K562 (cell line): ENCODE measurements at regions not wholly inside any gene's neighbourhood (a gene's known extent, or its start where the extent isn't known, plus 50 kb on each side); places are given as distances from the start of the nearest gene placed in this dataset.

Experiments
- ATAC-seq: fragments of 200-7000 bp; cut with Tn5 transposase; 3 replicates; pipeline ENCODE4 v1.9.1; 2020; ENCODE audit warnings: moderate library complexity
- BruUV-seq: library from RNA; stranded (reverse); fragments of 400-500 nt; replicated peaks from 2 replicates; lab custom pipeline; 2021; lab: Mats Ljungman, UMichigan
- CTCF ChIA-PET: fragments of 300-600 bp; formaldehyde crosslinking; extraction: SDS; loops from one replicate; lab custom pipeline; 2021; ENCODE audit warnings: low intra/inter-chr PET ratio; lab: Yijun Ruan, JAX
- POLR2A ChIA-PET: fragments of 300-600, 350-650 bp; sonication (Branson Sonifier 250); formaldehyde crosslinking; extraction: SDS; loops from one replicate; lab custom pipeline; 2021; ENCODE audit warnings: antibody characterized with exemption, inconsistent platforms; lab: Yijun Ruan, JAX
- DNase-seq, 4 experiments: peaks; one replicate each; pipeline versions ENCODE4 v3.0.0 to v3.0.0-alpha.2; 2011 to 2018; ENCODE audit warnings: low spot score in 3 of 4, mixed read lengths in 3 of 4; ENCODE audit errors: extremely low read depth in 1 of 4
- FAIRE-seq: peaks from 2 replicates; lab custom pipeline; 2011; peaks lifted over from hg19 to GRCh38; lab: Jason Lieb, UNC
- H2AFZ ChIP-seq: 2 replicates; pipeline ENCODE4 v1.6.0; 2011; ENCODE audit warnings: low read depth, low read length, control low read depth, inconsistent platforms
- H3K27ac ChIP-seq: fragments of 200-600 bp; 3 replicates; pipeline ENCODE4 v1.8.0; 2011; ENCODE audit warnings: low read depth, mild to moderate bottlenecking, control low read depth, inconsistent platforms, low read length, moderate library complexity, mixed read lengths; ENCODE audit errors: extremely low read depth
- H3K27me3 ChIP-seq, 2 experiments: fragments of 300-600 bp in 1 of 2; 2 replicates in 1 of 2; 3 replicates in 1 of 2; pipeline versions ENCODE4 v1.6.0 to v1.8.0; 2011; ENCODE audit warnings: inconsistent platforms in 2 of 2, low read length in 2 of 2, mild to moderate bottlenecking in 1 of 2, mixed read lengths in 1 of 2, moderate library complexity in 1 of 2; ENCODE audit not compliant: control insufficient read depth in 2 of 2, insufficient read depth in 2 of 2
- H3K36me3 ChIP-seq: fragments of 300-600 bp; 3 replicates; pipeline ENCODE4 v1.8.0; 2011; ENCODE audit warnings: mild to moderate bottlenecking, low read length, inconsistent platforms; ENCODE audit not compliant: control insufficient read depth, insufficient read depth
- H3K4me1 ChIP-seq, 2 experiments: fragments of 200-600 bp in 1 of 2; replicated peaks in 1 of 2; 2 replicates in 1 of 2; 3 replicates in 1 of 2; pipeline versions ENCODE4 v1.5.1 to v1.8.0; 2011; ENCODE audit warnings: inconsistent platforms in 2 of 2, low read length in 2 of 2, mild to moderate bottlenecking in 1 of 2, mixed read lengths in 1 of 2, moderate library complexity in 1 of 2; ENCODE audit not compliant: control insufficient read depth in 2 of 2, insufficient read depth in 2 of 2
- H3K4me2 ChIP-seq: 2 replicates; pipeline ENCODE4 v1.6.1; 2011; ENCODE audit warnings: low read length, control low read depth, inconsistent platforms, mixed read lengths; ENCODE audit not compliant: insufficient read depth
- H3K4me3 ChIP-seq: fragments of 200-600 bp; sonication (generic), shearing (Covaris generic); 2 replicates; pipeline ENCODE4 v1.5.1; 2016; ENCODE audit warnings: control low read depth, inconsistent platforms
- H3K79me2 ChIP-seq: fragments of 200-600 bp; 3 replicates; pipeline ENCODE4 v1.8.0; 2011; ENCODE audit warnings: low read length, inconsistent platforms; ENCODE audit not compliant: control insufficient read depth, insufficient read depth
- H3K9ac ChIP-seq, 2 experiments: 2 replicates each; pipeline versions ENCODE4 v1.6.0 to v1.6.1; 2011; ENCODE audit warnings: low read depth in 2 of 2, low read length in 2 of 2, control low read depth in 1 of 2, inconsistent platforms in 1 of 2, mild to moderate bottlenecking in 1 of 2, mixed read lengths in 1 of 2; ENCODE audit not compliant: insufficient read depth in 1 of 2
- H3K9me1 ChIP-seq: one replicate; pipeline ENCODE4 v1.6.0; 2011; ENCODE audit warnings: inconsistent platforms, mild to moderate bottlenecking, low read length, moderate library complexity; ENCODE audit not compliant: control insufficient read depth, insufficient read depth
- H3K9me3 ChIP-seq: replicated peaks from 2 replicates; pipeline ENCODE4 v1.5.1; 2011; ENCODE audit warnings: low read depth, low read length, inconsistent platforms; ENCODE audit not compliant: control insufficient read depth, insufficient read depth
- H4K20me1 ChIP-seq: replicated peaks from 2 replicates; pipeline ENCODE4 v1.6.1; 2011; ENCODE audit warnings: low read length, inconsistent platforms, mixed read lengths; ENCODE audit not compliant: control insufficient read depth, insufficient read depth
- BHLHE40 ChIP-seq: IDR thresholded peaks from 2 replicates; pipeline ENCODE4 v1.6.1; 2011; ENCODE audit warnings: low read length, improper control_type of control experiment
- FOXK2 ChIP-seq, 2 experiments: fragments of 450-650 bp; IDR thresholded peaks in 1 of 2; conservative IDR thresholded peaks in 1 of 2; 2 replicates each; pipeline ENCODE4 v1.6.1; 2016; ENCODE audit warnings: low read depth in 2 of 2, mild to moderate bottlenecking in 1 of 2
- GATAD2A ChIP-seq: fragments of 450-650 bp; IDR thresholded peaks from 2 replicates; pipeline ENCODE4 v1.6.1; 2017
- HDAC6 ChIP-seq: IDR thresholded peaks from 2 replicates; pipeline ENCODE4 v1.6.1; 2012; ENCODE audit warnings: low read depth, mild to moderate bottlenecking, control low read depth, inconsistent platforms, low read length, moderate library complexity
- KDM4B ChIP-seq, 2 experiments: fragments of 450-650 bp in 1 of 2; sonication (generic) in 1 of 2; IDR thresholded peaks; 2 replicates each; pipeline ENCODE4 v1.6.1; 2016 to 2017; ENCODE audit warnings: borderline replicate concordance in 2 of 2, antibody characterized with exemption in 1 of 2, low read depth in 1 of 2, mild to moderate bottlenecking in 1 of 2
- KLF6 ChIP-seq: fragments of 250-450 bp; sonication (Bioruptor Pico); IDR thresholded peaks from 2 replicates; pipeline ENCODE4 v1.4.0; 2020; ENCODE audit warnings: mild to moderate bottlenecking, moderate library complexity, borderline replicate concordance
- MXI1 ChIP-seq: IDR thresholded peaks from 2 replicates; pipeline ENCODE4 v1.6.1; 2011; ENCODE audit warnings: low read depth, mild to moderate bottlenecking, improper control_type of control experiment, low read length
- SAP30 ChIP-seq: fragments of 200-600 bp; sonication (generic); IDR thresholded peaks from 2 replicates; pipeline ENCODE4 v1.6.1; 2012; ENCODE audit warnings: borderline replicate concordance, low read depth, mild to moderate bottlenecking, moderate library complexity, low read length, control low read depth, inconsistent platforms; ENCODE audit not compliant: insufficient read depth, poor library complexity, severe bottlenecking
- TCFL5 ChIP-seq: fragments of 250-450 bp; sonication (Bioruptor Pico); conservative IDR thresholded peaks from 2 replicates; pipeline ENCODE4 v1.6.1; 2021; ENCODE audit warnings: mild to moderate bottlenecking, moderate library complexity, matching md5 sums
- ZNF253 ChIP-seq: fragments of 250-450 bp; sonication (Bioruptor Pico); conservative IDR thresholded peaks from 2 replicates; pipeline ENCODE4 v1.6.1; 2021; ENCODE audit warnings: mild to moderate bottlenecking
- ZNF282 ChIP-seq: sonication (generic); formaldehyde crosslinking; IDR thresholded peaks from 2 replicates; pipeline ENCODE4 v1.8.1; 2023; ENCODE audit warnings: missing genetic modification reagents
- WGBS: fragments of 100-300 bp; shearing (Covaris generic); methylation state at CpG from one replicate; pipeline ENCODE4 v1.1.6; 2016; ENCODE audit warnings: low coverage, mixed read lengths; ENCODE audit not compliant: insufficient coverage; ENCODE audit errors: missing lambda C conversion rate; 5-methylcytosine and 5-hydroxymethylcytosine counted together
- in situ Hi-C: fragments of 300-500 bp; cut with MboI; formaldehyde crosslinking; loops from 4 replicates; pipeline ENCODE4 v1.15.0; 2018; ENCODE audit warnings: inconsistent platforms, mixed read lengths
- intact Hi-C: fragments of 100-400 bp; cut with micrococcal nuclease; formaldehyde crosslinking; loops from 2 replicates; pipeline ENCODE4 v1.14.2; 2022
- TF ChIP-seq, protein P1 (sequence below): fragments of 250-450 bp; sonication (Bioruptor Pico); IDR thresholded peaks from 2 replicates; pipeline ENCODE4 v1.5.0; 2022; ENCODE audit warnings: mild to moderate bottlenecking
- TF ChIP-seq, protein P2 (sequence below): fragments of 450-650 bp; formaldehyde crosslinking; conservative IDR thresholded peaks from 2 replicates; pipeline ENCODE4 v1.4.0; 2022; ENCODE audit warnings: mild to moderate bottlenecking, missing genetic modification characterization

DNA sequence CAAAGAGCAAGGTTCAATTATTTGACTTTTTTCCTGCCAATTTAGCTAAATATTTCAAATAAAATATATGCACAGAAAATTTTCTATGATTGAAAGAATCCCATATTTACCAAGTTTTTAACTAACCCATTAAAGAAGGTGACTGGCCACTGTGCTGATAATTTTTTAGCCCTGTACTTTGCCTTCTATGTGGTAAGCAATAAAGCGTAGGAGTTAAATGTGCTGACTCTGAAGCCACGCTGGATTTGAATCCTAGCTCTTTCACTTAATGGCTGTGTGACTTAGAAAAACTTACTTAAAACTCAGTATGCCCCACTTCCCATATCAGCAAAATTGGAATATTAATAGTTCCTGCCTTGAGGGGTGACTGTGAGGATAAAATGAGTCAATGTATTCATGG is 82.1 kb downstream of the NEUROD6 start (continued):
- TF ChIP-seq FOXK2 (conservative IDR thresholded peaks at IDR 0.05 in 1 of 2, IDR thresholded peaks at IDR 0.05 in 1 of 2; ENCODE audit: low read depth in 2 of 2) (no peak), ZNF253 (CRISPR knock-in tag) (no peak), ZNF282 (CRISPR knock-in tag) (no peak)
- TF ChIP-seq, all 486 proteins: peak for 0

DNA sequence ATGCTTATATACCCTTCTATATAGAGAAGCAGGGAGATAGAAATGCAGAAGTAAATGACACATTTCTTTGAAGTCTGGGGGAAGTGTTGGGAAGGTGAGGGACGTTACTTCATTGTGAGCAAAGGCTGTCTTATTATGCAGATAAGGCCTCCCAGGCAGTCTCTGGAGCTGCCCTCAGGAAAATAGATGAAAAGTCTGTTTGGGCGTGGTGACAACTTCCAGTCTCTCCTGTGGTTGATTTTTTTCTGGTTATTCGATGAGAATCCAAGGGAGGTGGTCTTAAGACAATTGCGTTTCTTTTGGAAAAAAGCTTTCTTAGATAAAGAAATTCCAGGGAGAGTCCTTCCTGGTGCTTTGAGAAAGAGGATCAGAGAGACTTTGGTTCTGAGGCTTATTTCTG is 84.0 kb downstream of the NEUROD6 start:
- no peak overlapping the region for H3K27ac ChIP-seq
- H3K4me1 ChIP-seq, result no peaks in the 10 kb centered on the region
- TF ChIP-seq TCFL5 (CRISPR knock-in tag) (no peak), SAP30 (no peak), KDM4B (IDR thresholded peaks at IDR 0.05; ENCODE audit: borderline replicate concordance in 2 of 2, low read depth in 1 of 2) (no peak), BHLHE40 (no peak), MXI1 (no peak), HDAC6 (no peak), GATAD2A (no peak), KLF6 (CRISPR knock-in tag) (no peak)
- TF ChIP-seq, protein P1, sequence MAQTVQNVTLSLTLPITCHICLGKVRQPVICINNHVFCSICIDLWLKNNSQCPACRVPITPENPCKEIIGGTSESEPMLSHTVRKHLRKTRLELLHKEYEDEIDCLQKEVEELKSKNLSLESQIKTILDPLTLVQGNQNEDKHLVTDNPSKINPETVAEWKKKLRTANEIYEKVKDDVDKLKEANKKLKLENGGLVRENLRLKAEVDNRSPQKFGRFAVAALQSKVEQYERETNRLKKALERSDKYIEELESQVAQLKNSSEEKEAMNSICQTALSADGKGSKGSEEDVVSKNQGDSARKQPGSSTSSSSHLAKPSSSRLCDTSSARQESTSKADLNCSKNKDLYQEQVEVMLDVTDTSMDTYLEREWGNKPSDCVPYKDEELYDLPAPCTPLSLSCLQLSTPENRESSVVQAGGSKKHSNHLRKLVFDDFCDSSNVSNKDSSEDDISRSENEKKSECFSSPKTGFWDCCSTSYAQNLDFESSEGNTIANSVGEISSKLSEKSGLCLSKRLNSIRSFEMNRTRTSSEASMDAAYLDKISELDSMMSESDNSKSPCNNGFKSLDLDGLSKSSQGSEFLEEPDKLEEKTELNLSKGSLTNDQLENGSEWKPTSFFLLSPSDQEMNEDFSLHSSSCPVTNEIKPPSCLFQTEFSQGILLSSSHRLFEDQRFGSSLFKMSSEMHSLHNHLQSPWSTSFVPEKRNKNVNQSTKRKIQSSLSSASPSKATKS, result no peak
- TF ChIP-seq, protein P2, sequence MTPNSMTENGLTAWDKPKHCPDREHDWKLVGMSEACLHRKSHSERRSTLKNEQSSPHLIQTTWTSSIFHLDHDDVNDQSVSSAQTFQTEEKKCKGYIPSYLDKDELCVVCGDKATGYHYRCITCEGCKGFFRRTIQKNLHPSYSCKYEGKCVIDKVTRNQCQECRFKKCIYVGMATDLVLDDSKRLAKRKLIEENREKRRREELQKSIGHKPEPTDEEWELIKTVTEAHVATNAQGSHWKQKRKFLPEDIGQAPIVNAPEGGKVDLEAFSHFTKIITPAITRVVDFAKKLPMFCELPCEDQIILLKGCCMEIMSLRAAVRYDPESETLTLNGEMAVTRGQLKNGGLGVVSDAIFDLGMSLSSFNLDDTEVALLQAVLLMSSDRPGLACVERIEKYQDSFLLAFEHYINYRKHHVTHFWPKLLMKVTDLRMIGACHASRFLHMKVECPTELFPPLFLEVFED (CRISPR knock-in tag), result no peak
- TF ChIP-seq, all 486 proteins: peak for 0
- intact Hi-C loops (no loop called here), in situ Hi-C loops (no loop called here)
- WGBS, result 0% methylated on average over 4 of the region's 4 CpGs
- POLR2A ChIA-PET, result no interaction called here
- no peak for ATAC-seq
- H3K9ac ChIP-seq, result no peak overlapping the region
- no peaks in the 10 kb centered on the region for H3K79me2 ChIP-seq
- BruUV-seq, result no TSS peak
- H3K4me3 ChIP-seq, result no peak overlapping the region
- no peaks in the 10 kb centered on the region for H3K36me3 ChIP-seq
- no peak for FAIRE-seq
- CTCF ChIA-PET, result no interaction called here
- H2AFZ ChIP-seq, result no peak overlapping the region
- H3K27me3 ChIP-seq, result no peaks in the 10 kb centered on the region; a peak in 1 of 5 replicates
- no peak for DNase-seq
- H3K4me2 ChIP-seq, result no peak overlapping the region
- no peaks in the 10 kb centered on the region for H3K9me3 ChIP-seq
- H3K9me1 ChIP-seq, result no peaks in the 10 kb centered on the region
- no peaks in the 10 kb centered on the region for H4K20me1 ChIP-seq
